ENCODE measurements at regions not wholly inside any gene's neighbourhood (a gene's known extent, or its start where the extent isn't known, plus 50 kb on each side); places are given as distances from the start of the nearest gene placed in this dataset.
A peak's percentile ranks its signal among the peaks of the same experiment; 100 is the strongest.

DNA sequence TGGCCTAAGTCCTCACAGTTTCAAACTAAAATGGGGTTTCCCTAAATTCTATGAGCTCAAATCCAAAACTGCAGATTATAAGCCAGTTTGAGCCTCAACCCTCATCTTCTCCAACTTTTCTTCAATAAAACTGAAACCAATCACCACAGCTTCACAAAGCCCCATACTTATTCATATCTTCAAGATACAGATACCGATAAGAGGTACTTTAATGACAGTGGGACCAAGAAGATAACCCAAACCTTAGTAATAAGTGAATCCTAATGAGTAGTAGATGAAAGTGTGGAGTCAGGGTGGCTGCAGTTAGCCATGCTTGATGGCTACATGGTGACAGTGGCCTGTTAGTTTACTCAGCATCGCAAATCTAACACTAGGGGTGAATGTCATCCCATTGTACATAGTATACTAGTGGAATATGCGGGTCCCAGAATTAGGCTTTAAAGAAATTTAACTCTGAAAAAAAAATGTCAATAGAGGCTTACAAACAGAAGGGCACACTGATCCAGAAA lies 395.8 kb upstream of the PHF14 start:
- 94 to 96% methylated on average over 3 of the region's 3 CpGs for WGBS, 2 donors
- Histone ChIP-seq H3K9me3 (ENCODE audit: control insufficient read depth in 4 of 4, insufficient read depth in 3 of 4, low read length in 3 of 4) (no peaks in the 10 kb centered on the region), H3K9ac (ENCODE audit: insufficient read depth in 1 of 2, low read length in 2 of 2) (no peak overlapping the region), H3K27ac (ENCODE audit: low read depth in 1 of 2, low read length in 1 of 2) (no peak overlapping the region), H3K36me3 (ENCODE audit: control insufficient read depth in 4 of 4, insufficient read depth in 4 of 4, low read length in 4 of 4) (no peaks in the 10 kb centered on the region), H3K4me1 (ENCODE audit: control insufficient read depth in 5 of 5, insufficient read depth in 5 of 5, low read length in 5 of 5) (no peaks in the 10 kb centered on the region), H3K27me3 (ENCODE audit: control insufficient read depth in 3 of 3, insufficient read depth in 3 of 3, low read length in 2 of 3) (no peaks in the 10 kb centered on the region), H3K4me3 (no peak overlapping the region)
- no peak for ATAC-seq (ENCODE audit: insufficient read depth, low FRiP score)
- DNase-seq, result no peak
- no peak for TF ChIP-seq CTCF (IDR thresholded peaks at IDR 0.05; ENCODE audit: control extremely low read depth, extremely low read depth)

DNA sequence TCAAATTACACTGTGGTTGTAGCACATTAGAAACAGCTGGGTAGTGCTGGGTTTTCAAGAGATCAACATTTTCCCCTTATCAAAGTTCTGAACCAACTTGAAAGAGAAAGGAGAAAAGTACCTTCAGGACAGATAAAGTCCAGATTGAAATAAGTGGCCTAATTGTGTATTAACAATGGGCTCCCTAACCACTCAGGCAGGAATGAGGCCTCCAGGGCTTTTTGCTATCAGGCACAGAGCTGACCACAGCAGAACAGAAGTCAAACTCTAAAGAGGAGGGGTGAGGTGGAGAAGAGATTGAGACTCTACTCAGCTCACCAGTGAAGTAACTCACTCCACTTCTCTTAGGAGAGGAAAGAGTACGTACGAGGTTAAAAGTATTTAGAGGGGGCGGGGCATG lies 394.1 kb upstream of the PHF14 start:
- H3K27ac ChIP-seq (ENCODE audit: low read depth in 1 of 2, low read length in 1 of 2), result no peak overlapping the region
- ATAC-seq (ENCODE audit: insufficient read depth, low FRiP score), result no peak
- no peak for DNase-seq
- no peak overlapping the region for H3K9ac ChIP-seq (ENCODE audit: insufficient read depth in 1 of 2, low read length in 2 of 2)
- no peaks in the 10 kb centered on the region for H3K4me1 ChIP-seq (ENCODE audit: control insufficient read depth in 5 of 5, insufficient read depth in 5 of 5, low read length in 5 of 5)
- TF ChIP-seq CTCF (IDR thresholded peaks at IDR 0.05; ENCODE audit: control extremely low read depth, extremely low read depth), result no peak
- H3K9me3 ChIP-seq (ENCODE audit: control insufficient read depth in 4 of 4, insufficient read depth in 3 of 4, low read length in 3 of 4), result no peaks in the 10 kb centered on the region
- WGBS, 2 donors, result 75 to 93% methylated on average over 3 of the region's 3 CpGs
- no peaks in the 10 kb centered on the region for H3K27me3 ChIP-seq (ENCODE audit: control insufficient read depth in 3 of 3, insufficient read depth in 3 of 3, low read length in 2 of 3)
- no peaks in the 10 kb centered on the region for H3K36me3 ChIP-seq (ENCODE audit: control insufficient read depth in 4 of 4, insufficient read depth in 4 of 4, low read length in 4 of 4)
- no peak overlapping the region for H3K4me3 ChIP-seq

- 63 to 81% methylated on average over 4 of the region's 4 CpGs for WGBS, 2 donors
- ATAC-seq (ENCODE audit: insufficient read depth, low FRiP score) (no peak), DNase-seq (peak in 2 of 3 donors; percentile 4)
- TF ChIP-seq CTCF (IDR thresholded peaks at IDR 0.05; ENCODE audit: control extremely low read depth, extremely low read depth), result no peak
- no peaks in the 10 kb centered on the region for H3K36me3 ChIP-seq (ENCODE audit: control insufficient read depth in 4 of 4, insufficient read depth in 4 of 4, low read length in 4 of 4)
- H3K27me3 ChIP-seq (ENCODE audit: control insufficient read depth in 3 of 3, insufficient read depth in 3 of 3, low read length in 2 of 3), result no peaks in the 10 kb centered on the region
- H3K9me3 ChIP-seq (ENCODE audit: control insufficient read depth in 4 of 4, insufficient read depth in 3 of 4, low read length in 3 of 4), result no peaks in the 10 kb centered on the region
- no peak overlapping the region for H3K27ac ChIP-seq (ENCODE audit: low read depth in 1 of 2, low read length in 1 of 2)
- no peak overlapping the region for H3K9ac ChIP-seq (ENCODE audit: insufficient read depth in 1 of 2, low read length in 2 of 2)
- H3K4me3 ChIP-seq, result no peak overlapping the region
- no peaks in the 10 kb centered on the region for H3K4me1 ChIP-seq (ENCODE audit: control insufficient read depth in 5 of 5, insufficient read depth in 5 of 5, low read length in 5 of 5)
These were observed 388.8 kb upstream of the PHF14 start for GRCh38 chr7:10584886-10585285.

DNA sequence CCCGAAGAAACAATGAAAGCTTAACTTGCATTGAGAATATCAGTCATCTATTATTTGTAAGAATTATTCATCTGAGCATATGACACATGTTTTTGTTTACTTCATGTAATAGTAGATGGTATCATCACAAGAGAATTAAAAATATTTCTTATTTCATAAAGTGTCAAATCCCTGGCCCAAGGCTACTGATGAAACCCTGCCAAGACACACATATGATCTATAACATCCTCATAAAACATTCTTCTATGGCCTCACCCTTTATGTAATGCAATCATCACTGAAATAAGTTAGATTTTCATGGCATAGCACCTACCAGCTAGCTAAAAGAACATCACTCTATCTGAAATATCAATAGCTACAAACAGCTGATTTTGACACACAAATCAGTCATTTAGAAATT lies 385.6 kb upstream of the PHF14 start:
- DNase-seq (no peak), ATAC-seq (ENCODE audit: insufficient read depth, low FRiP score) (no peak)
- WGBS, 2 donors, result 89 to 92% methylated on average over 1 of the region's 1 CpG

More for the DNA sequence above, 385.6 kb upstream of the PHF14 start:
- no peaks in the 10 kb centered on the region for H3K4me1 ChIP-seq (ENCODE audit: control insufficient read depth in 5 of 5, insufficient read depth in 5 of 5, low read length in 5 of 5)
- no peak for TF ChIP-seq CTCF (IDR thresholded peaks at IDR 0.05; ENCODE audit: control extremely low read depth, extremely low read depth)
- no peak overlapping the region for H3K4me3 ChIP-seq
- H3K27ac ChIP-seq (ENCODE audit: low read depth in 1 of 2, low read length in 1 of 2), result no peak overlapping the region
- no peaks in the 10 kb centered on the region for H3K27me3 ChIP-seq (ENCODE audit: control insufficient read depth in 3 of 3, insufficient read depth in 3 of 3, low read length in 2 of 3)
- no peak overlapping the region for H3K9ac ChIP-seq (ENCODE audit: insufficient read depth in 1 of 2, low read length in 2 of 2)
- H3K36me3 ChIP-seq (ENCODE audit: control insufficient read depth in 4 of 4, insufficient read depth in 4 of 4, low read length in 4 of 4), result no peaks in the 10 kb centered on the region
- H3K9me3 ChIP-seq (ENCODE audit: control insufficient read depth in 4 of 4, insufficient read depth in 3 of 4, low read length in 3 of 4), result no peaks in the 10 kb centered on the region
